IMR-90 (cell line): ENCODE measurements at regions not wholly inside any gene's neighbourhood (a gene's known extent, or its start where the extent isn't known, plus 50 kb on each side); places are given as distances from the start of the nearest gene placed in this dataset.
"Not testable (repeated sequence)": the region's sequence is repeated elsewhere in the genome, so short reads cannot be mapped to it uniquely, and the experiment has no call there.

Experiments used
- MAZ ChIP-seq: IDR thresholded peaks from 2 replicates; pipeline ENCODE4 v1.6.1; 2012; ENCODE audit warnings: low read depth, mild to moderate bottlenecking, low read length, improper control_type of control experiment, moderate library complexity, borderline replicate concordance
- MXI1 ChIP-seq: IDR thresholded peaks from 2 replicates; pipeline ENCODE4 v1.6.1; 2012; ENCODE audit warnings: low read depth, mild to moderate bottlenecking, low read length, moderate library complexity, borderline replicate concordance
- NFE2L2 ChIP-seq: fragments of 150-350 bp; IDR thresholded peaks from 2 replicates; pipeline ENCODE4 v1.6.1; 2016; ENCODE audit warnings: low read depth, mild to moderate bottlenecking, low read length
- POLR2A ChIP-seq: IDR thresholded peaks from 2 replicates; pipeline ENCODE4 v1.6.1; 2012; ENCODE audit warnings: mild to moderate bottlenecking, low read depth, low read length
- RFX5 ChIP-seq: IDR thresholded peaks from 2 replicates; pipeline ENCODE4 v1.8.0; 2012; ENCODE audit warnings: low read depth, mild to moderate bottlenecking, low read length, moderate library complexity
- SMC3 ChIP-seq: fragments of 150-350 bp; IDR thresholded peaks from 2 replicates; pipeline ENCODE4 v1.6.1; 2016; ENCODE audit warnings: low read depth, mild to moderate bottlenecking, antibody characterized with exemption, low read length, moderate library complexity
- TF ChIP-seq, protein P1 (sequence below): conservative IDR thresholded peaks from 2 replicates; pipeline ENCODE4 v1.5.1; 2012; ENCODE audit warnings: mild to moderate bottlenecking, low read depth, low read length, improper control_type of control experiment
- TF ChIP-seq, protein P2 (sequence below): fragments of 150-350 bp; IDR thresholded peaks from 2 replicates; pipeline ENCODE4 v1.6.1; 2017; ENCODE audit warnings: mild to moderate bottlenecking, antibody characterized with exemption, low read length, low read depth
- TF ChIP-seq, protein P3 (sequence below): fragments of 150-350 bp; IDR thresholded peaks from 2 replicates; pipeline ENCODE4 v1.6.1; 2016; ENCODE audit warnings: low read depth, mild to moderate bottlenecking, low read length, moderate library complexity, borderline replicate concordance

DNA sequence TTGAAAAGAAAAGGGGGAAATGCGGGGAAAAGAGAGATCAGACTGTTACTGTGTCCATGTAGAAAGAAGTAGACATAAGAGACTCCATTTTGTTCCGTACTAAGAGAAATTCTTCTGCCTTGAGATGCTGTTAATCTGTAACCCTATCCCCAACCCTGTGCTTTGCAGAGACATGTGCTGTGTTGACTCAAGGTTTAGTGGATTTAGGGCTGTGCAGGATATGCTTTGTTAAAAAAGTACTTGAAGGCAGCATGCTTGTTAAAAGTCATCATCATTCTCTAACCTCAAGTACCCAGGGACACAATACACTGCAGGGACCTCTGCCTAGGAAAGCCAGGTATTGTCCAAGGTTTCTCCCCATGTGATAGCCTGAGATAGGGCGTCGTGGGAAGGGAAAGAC, 166.3 kb downstream of the GPX5 start:
- TF ChIP-seq, protein P1, sequence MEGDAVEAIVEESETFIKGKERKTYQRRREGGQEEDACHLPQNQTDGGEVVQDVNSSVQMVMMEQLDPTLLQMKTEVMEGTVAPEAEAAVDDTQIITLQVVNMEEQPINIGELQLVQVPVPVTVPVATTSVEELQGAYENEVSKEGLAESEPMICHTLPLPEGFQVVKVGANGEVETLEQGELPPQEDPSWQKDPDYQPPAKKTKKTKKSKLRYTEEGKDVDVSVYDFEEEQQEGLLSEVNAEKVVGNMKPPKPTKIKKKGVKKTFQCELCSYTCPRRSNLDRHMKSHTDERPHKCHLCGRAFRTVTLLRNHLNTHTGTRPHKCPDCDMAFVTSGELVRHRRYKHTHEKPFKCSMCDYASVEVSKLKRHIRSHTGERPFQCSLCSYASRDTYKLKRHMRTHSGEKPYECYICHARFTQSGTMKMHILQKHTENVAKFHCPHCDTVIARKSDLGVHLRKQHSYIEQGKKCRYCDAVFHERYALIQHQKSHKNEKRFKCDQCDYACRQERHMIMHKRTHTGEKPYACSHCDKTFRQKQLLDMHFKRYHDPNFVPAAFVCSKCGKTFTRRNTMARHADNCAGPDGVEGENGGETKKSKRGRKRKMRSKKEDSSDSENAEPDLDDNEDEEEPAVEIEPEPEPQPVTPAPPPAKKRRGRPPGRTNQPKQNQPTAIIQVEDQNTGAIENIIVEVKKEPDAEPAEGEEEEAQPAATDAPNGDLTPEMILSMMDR, result not testable (repeated sequence)
- TF ChIP-seq, protein P2, sequence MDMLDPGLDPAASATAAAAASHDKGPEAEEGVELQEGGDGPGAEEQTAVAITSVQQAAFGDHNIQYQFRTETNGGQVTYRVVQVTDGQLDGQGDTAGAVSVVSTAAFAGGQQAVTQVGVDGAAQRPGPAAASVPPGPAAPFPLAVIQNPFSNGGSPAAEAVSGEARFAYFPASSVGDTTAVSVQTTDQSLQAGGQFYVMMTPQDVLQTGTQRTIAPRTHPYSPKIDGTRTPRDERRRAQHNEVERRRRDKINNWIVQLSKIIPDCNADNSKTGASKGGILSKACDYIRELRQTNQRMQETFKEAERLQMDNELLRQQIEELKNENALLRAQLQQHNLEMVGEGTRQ, result not testable (repeated sequence)
- TF ChIP-seq SMC3, POLR2A, MXI1, RFX5, NFE2L2, MAZ: not testable (repeated sequence)
- TF ChIP-seq, protein P3, sequence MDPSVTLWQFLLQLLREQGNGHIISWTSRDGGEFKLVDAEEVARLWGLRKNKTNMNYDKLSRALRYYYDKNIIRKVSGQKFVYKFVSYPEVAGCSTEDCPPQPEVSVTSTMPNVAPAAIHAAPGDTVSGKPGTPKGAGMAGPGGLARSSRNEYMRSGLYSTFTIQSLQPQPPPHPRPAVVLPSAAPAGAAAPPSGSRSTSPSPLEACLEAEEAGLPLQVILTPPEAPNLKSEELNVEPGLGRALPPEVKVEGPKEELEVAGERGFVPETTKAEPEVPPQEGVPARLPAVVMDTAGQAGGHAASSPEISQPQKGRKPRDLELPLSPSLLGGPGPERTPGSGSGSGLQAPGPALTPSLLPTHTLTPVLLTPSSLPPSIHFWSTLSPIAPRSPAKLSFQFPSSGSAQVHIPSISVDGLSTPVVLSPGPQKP, result not testable (repeated sequence)
